SK-N-SH (cell line): ENCODE measurements at regions not wholly inside any gene's neighbourhood (a gene's known extent, or its start where the extent isn't known, plus 50 kb on each side); places are given as distances from the start of the nearest gene placed in this dataset.

Experiments used
- EZH2phosphoT487 ChIP-seq: fragments of 200-600 bp; sonication (generic); IDR thresholded peaks from 2 replicates; pipeline ENCODE4 v1.6.1; 2017; ENCODE audit warnings: low read depth, mixed run types, mild to moderate bottlenecking, antibody characterized with exemption, moderate library complexity, borderline replicate concordance
- JUND ChIP-seq: IDR thresholded peaks from 2 replicates; pipeline ENCODE4 v1.4.0; 2012
- POLR2AphosphoS5 ChIP-seq: IDR thresholded peaks from 2 replicates; pipeline ENCODE4 v1.6.1; 2012; ENCODE audit warnings: low read depth, low read length
- RAD21 ChIP-seq: IDR thresholded peaks from 2 replicates; pipeline ENCODE4 v1.6.1; 2012; ENCODE audit warnings: mild to moderate bottlenecking, low read length
- RCOR1 ChIP-seq: fragments of 150-350 bp; IDR thresholded peaks from 2 replicates; pipeline ENCODE4 v1.6.1; 2017; ENCODE audit warnings: antibody characterized with exemption, low read length
- TAF1 ChIP-seq: IDR thresholded peaks from 2 replicates; pipeline ENCODE4 v1.6.1; 2012; ENCODE audit warnings: low read depth, mild to moderate bottlenecking, low read length, moderate library complexity, borderline replicate concordance
- TEAD4 ChIP-seq: IDR thresholded peaks from 2 replicates; pipeline ENCODE4 v1.4.0; 2012; ENCODE audit warnings: mild to moderate bottlenecking, borderline replicate concordance; ENCODE audit not compliant: insufficient read depth
- TF ChIP-seq, protein P1 (sequence below): fragments of 200-600 bp; sonication (generic); IDR thresholded peaks from 2 replicates; pipeline ENCODE4 v1.6.1; 2017; ENCODE audit warnings: antibody characterized with exemption, mild to moderate bottlenecking, moderate library complexity
- TF ChIP-seq, protein P2 (sequence below): IDR thresholded peaks from 2 replicates; pipeline ENCODE4 v1.4.0; 2012; ENCODE audit warnings: low read depth, borderline replicate concordance
- TF ChIP-seq, protein P3 (sequence below): IDR thresholded peaks from 2 replicates; pipeline ENCODE4 v1.6.1; 2012; ENCODE audit warnings: mild to moderate bottlenecking, low read depth, low read length, moderate library complexity
- TF ChIP-seq, protein P4 (sequence below): fragments of 150-350 bp; IDR thresholded peaks from 2 replicates; pipeline ENCODE4 v1.6.1; 2016; ENCODE audit warnings: mild to moderate bottlenecking, low read depth, low read length

DNA sequence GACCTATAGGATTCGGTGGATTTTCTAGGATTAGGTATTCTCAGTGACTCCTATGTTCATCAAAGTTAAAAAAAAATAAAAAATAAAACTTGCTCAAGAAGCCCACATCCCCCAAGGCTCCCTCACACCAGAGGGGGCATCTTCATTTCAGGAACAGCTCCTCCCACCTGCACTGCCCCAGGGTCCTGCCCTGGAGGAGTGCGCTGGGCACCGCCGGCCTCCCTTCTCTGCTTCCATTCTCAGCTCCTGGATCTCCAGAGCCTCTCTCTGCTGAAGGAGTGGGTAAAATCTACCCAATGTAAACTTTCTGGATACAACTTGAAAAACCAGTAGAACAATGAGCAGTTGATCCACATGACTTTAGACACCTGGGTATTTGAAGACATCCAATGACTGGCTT lies 359.8 kb upstream of the IRX4 start:
- TF ChIP-seq, protein P1, sequence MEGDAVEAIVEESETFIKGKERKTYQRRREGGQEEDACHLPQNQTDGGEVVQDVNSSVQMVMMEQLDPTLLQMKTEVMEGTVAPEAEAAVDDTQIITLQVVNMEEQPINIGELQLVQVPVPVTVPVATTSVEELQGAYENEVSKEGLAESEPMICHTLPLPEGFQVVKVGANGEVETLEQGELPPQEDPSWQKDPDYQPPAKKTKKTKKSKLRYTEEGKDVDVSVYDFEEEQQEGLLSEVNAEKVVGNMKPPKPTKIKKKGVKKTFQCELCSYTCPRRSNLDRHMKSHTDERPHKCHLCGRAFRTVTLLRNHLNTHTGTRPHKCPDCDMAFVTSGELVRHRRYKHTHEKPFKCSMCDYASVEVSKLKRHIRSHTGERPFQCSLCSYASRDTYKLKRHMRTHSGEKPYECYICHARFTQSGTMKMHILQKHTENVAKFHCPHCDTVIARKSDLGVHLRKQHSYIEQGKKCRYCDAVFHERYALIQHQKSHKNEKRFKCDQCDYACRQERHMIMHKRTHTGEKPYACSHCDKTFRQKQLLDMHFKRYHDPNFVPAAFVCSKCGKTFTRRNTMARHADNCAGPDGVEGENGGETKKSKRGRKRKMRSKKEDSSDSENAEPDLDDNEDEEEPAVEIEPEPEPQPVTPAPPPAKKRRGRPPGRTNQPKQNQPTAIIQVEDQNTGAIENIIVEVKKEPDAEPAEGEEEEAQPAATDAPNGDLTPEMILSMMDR = no peak
- TF ChIP-seq, protein P2, sequence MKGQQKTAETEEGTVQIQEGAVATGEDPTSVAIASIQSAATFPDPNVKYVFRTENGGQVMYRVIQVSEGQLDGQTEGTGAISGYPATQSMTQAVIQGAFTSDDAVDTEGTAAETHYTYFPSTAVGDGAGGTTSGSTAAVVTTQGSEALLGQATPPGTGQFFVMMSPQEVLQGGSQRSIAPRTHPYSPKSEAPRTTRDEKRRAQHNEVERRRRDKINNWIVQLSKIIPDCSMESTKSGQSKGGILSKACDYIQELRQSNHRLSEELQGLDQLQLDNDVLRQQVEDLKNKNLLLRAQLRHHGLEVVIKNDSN = no peak
- TF ChIP-seq, protein P3, sequence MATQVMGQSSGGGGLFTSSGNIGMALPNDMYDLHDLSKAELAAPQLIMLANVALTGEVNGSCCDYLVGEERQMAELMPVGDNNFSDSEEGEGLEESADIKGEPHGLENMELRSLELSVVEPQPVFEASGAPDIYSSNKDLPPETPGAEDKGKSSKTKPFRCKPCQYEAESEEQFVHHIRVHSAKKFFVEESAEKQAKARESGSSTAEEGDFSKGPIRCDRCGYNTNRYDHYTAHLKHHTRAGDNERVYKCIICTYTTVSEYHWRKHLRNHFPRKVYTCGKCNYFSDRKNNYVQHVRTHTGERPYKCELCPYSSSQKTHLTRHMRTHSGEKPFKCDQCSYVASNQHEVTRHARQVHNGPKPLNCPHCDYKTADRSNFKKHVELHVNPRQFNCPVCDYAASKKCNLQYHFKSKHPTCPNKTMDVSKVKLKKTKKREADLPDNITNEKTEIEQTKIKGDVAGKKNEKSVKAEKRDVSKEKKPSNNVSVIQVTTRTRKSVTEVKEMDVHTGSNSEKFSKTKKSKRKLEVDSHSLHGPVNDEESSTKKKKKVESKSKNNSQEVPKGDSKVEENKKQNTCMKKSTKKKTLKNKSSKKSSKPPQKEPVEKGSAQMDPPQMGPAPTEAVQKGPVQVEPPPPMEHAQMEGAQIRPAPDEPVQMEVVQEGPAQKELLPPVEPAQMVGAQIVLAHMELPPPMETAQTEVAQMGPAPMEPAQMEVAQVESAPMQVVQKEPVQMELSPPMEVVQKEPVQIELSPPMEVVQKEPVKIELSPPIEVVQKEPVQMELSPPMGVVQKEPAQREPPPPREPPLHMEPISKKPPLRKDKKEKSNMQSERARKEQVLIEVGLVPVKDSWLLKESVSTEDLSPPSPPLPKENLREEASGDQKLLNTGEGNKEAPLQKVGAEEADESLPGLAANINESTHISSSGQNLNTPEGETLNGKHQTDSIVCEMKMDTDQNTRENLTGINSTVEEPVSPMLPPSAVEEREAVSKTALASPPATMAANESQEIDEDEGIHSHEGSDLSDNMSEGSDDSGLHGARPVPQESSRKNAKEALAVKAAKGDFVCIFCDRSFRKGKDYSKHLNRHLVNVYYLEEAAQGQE = no peak
- TF ChIP-seq JUND = no peak
- TF ChIP-seq RAD21 = no peak
- no peak for TF ChIP-seq EZH2phosphoT487
- TF ChIP-seq RCOR1 = no peak
- TF ChIP-seq TEAD4 = no peak
- TF ChIP-seq, protein P4, sequence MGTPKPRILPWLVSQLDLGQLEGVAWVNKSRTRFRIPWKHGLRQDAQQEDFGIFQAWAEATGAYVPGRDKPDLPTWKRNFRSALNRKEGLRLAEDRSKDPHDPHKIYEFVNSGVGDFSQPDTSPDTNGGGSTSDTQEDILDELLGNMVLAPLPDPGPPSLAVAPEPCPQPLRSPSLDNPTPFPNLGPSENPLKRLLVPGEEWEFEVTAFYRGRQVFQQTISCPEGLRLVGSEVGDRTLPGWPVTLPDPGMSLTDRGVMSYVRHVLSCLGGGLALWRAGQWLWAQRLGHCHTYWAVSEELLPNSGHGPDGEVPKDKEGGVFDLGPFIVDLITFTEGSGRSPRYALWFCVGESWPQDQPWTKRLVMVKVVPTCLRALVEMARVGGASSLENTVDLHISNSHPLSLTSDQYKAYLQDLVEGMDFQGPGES = no peak
- no peak for TF ChIP-seq TAF1
- no peak for TF ChIP-seq POLR2AphosphoS5
